Activated naive CD8-positive, alpha-beta T cell treated with anti-CD3 and anti-CD28 coated beads, Interleukin-2, amount 50 U/mL, for 24 hours (primary cell): ENCODE measurements at regions not wholly inside any gene's neighbourhood (a gene's known extent, or its start where the extent isn't known, plus 50 kb on each side); places are given as distances from the start of the nearest gene placed in this dataset.
"Not testable (repeated sequence)": the region's sequence is repeated elsewhere in the genome, so short reads cannot be mapped to it uniquely, and the experiment has no call there.

Experiments
- ATAC-seq: fragments of 150-1000 bp; cut with Tn5 transposase; one replicate; pipeline ENCODE4 v1.10.0; 2021
- DNase-seq: peaks from one replicate; pipeline ENCODE4 v3.0.0; 2021
- H3K27ac Mint-ChIP-seq: one replicate; pipeline ENCODE4 v1.8.0; 2021; ENCODE audit warnings: mild to moderate bottlenecking, mixed read lengths
- H3K27me3 Mint-ChIP-seq: one replicate; pipeline ENCODE4 v1.8.0; 2021; ENCODE audit warnings: mixed read lengths
- H3K36me3 Mint-ChIP-seq: one replicate; pipeline ENCODE4 v1.8.0; 2021; ENCODE audit warnings: low read depth, mixed read lengths
- H3K4me1 Mint-ChIP-seq: one replicate; pipeline ENCODE4 v1.8.0; 2021; ENCODE audit warnings: mixed read lengths
- H3K4me3 Mint-ChIP-seq: one replicate; pipeline ENCODE4 v1.8.0; 2021; ENCODE audit warnings: mild to moderate bottlenecking, moderate library complexity, mixed read lengths
- H3K9me3 Mint-ChIP-seq: one replicate; pipeline ENCODE4 v1.8.0; 2021; ENCODE audit warnings: mixed read lengths

GRCh38 chr13:18697221-18697620 is 484.4 kb downstream of the TUBA3C start:
- not testable (repeated sequence) for DNase-seq, H3K9me3 Mint-ChIP-seq, H3K27me3 Mint-ChIP-seq, H3K4me1 Mint-ChIP-seq, H3K4me3 Mint-ChIP-seq, ATAC-seq, H3K36me3 Mint-ChIP-seq, H3K27ac Mint-ChIP-seq

DNA sequence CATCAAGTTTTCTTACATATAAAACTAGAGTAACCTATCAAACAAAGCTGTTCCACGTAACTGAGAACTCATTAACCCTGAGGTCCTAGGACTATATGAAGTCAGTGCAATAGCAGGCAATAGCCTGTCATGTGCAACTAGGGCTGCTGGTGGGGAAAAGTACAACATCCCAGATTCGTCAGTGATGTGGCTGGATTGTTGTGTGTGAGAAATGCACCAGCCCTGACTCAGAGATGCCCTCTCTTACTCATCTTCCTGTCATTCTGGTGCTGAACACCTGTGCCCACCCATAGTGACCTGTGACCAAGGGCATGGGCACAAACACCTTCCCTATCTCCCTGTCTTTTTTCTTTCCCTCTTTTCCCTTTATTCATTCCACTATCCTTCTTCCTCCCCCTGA is 504.2 kb downstream of the TUBA3C start:
- not testable (repeated sequence) for H3K4me1 Mint-ChIP-seq, ATAC-seq, H3K4me3 Mint-ChIP-seq, H3K27me3 Mint-ChIP-seq, H3K27ac Mint-ChIP-seq, DNase-seq, H3K36me3 Mint-ChIP-seq, H3K9me3 Mint-ChIP-seq

- not testable (repeated sequence) for H3K27ac Mint-ChIP-seq, H3K9me3 Mint-ChIP-seq, H3K4me3 Mint-ChIP-seq, H3K36me3 Mint-ChIP-seq, ATAC-seq, H3K27me3 Mint-ChIP-seq, DNase-seq, H3K4me1 Mint-ChIP-seq
These were observed 506.4 kb downstream of the TUBA3C start for GRCh38 chr13:18675268-18675667.

DNA sequence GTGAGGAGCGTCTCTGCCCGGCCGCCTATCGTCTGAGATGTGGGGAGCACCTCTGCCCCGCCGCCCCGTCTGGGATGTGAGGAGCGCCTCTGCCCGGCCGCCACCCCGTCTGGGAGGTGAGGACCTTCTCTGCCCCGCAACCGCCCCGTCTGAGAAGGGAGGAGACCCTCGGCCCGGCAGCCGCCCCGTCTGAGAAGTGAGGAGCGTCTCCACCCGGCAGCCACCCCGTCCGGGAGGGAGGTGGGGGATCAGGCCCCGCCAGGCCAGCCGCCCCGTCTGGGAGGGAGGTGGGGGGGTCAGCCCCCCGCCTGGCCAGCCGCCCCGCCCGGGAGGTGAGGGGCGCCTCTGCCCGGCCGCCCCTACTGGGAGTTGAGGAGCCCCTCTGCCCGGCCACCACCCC is 507.8 kb downstream of the TUBA3C start:
- H3K27me3 Mint-ChIP-seq, ATAC-seq, H3K4me1 Mint-ChIP-seq, H3K4me3 Mint-ChIP-seq, H3K36me3 Mint-ChIP-seq, H3K27ac Mint-ChIP-seq, H3K9me3 Mint-ChIP-seq, DNase-seq: not testable (repeated sequence)

DNA sequence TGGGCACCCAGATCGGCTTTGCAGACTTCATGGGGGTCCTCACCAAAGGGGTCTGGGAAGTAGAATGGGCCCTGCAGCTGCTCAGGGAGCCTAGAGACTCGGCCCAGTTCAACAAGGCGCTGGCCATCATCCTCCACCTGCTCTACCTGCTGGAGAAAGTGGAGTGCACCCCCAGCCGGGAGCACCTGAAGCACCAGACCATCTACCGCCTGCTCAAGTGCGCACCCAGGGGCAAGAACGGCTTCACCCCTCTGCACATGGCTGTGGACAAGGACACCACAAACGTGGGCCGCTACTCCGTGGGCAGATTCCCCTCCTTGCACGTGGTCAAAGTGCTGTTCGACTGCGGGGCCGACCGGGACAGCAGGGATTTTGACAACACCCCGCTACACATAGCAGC is 515.0 kb downstream of the TUBA3C start:
- not testable (repeated sequence) for H3K9me3 Mint-ChIP-seq, H3K4me1 Mint-ChIP-seq, H3K27ac Mint-ChIP-seq, H3K27me3 Mint-ChIP-seq, H3K4me3 Mint-ChIP-seq, DNase-seq, ATAC-seq, H3K36me3 Mint-ChIP-seq

DNA sequence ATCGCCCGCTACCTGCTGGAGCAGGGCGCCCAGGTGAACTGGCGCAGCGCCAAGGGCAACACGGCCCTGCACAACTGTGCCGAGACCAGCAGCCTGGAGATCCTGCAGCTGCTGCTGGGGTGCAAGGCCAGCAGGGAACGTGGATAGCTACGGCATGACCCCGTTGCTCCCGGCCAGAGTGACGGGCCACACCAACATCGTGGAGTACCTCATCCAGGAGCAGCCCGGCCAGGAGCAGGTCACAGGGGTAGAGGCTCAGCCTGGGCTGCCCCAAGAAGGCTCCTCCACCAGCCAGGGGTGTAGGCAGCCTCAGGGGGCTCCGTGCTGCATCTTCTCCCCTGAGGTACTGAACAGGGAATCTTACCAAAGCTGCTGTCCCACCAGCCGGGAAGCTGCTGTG is 515.9 kb downstream of the TUBA3C start:
- not testable (repeated sequence) for H3K27ac Mint-ChIP-seq, DNase-seq, H3K4me3 Mint-ChIP-seq, H3K4me1 Mint-ChIP-seq, H3K9me3 Mint-ChIP-seq, H3K27me3 Mint-ChIP-seq, ATAC-seq, H3K36me3 Mint-ChIP-seq

GRCh38 chr13:18665124-18665523 is 516.5 kb downstream of the TUBA3C start:
- not testable (repeated sequence) for DNase-seq, H3K27me3 Mint-ChIP-seq, H3K4me3 Mint-ChIP-seq, H3K9me3 Mint-ChIP-seq, H3K36me3 Mint-ChIP-seq, H3K27ac Mint-ChIP-seq, H3K4me1 Mint-ChIP-seq, ATAC-seq

DNA sequence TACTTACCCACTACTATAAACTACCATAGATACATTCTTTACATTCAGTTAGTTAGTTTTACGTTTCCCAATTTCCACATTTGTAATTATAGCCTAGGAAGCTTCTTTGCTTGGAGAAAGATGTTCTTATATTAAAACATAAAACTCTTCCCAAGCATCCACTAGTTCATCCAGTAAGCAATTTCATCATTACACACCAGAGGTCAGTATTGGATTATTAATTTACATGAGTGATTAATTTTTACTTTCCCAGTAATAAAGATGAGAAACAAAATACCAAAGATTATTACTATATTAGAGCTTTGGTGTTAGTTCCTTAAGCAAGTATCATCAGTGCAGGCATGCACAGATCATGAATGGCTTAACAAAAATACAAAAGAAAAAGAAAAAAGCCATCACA is 518.4 kb downstream of the TUBA3C start:
- H3K27me3 Mint-ChIP-seq, ATAC-seq, H3K4me1 Mint-ChIP-seq, H3K27ac Mint-ChIP-seq, DNase-seq, H3K4me3 Mint-ChIP-seq, H3K9me3 Mint-ChIP-seq, H3K36me3 Mint-ChIP-seq: not testable (repeated sequence)

GRCh38 chr13:18643644-18644172 is 537.9 kb downstream of the TUBA3C start:
- H3K27ac Mint-ChIP-seq, H3K4me3 Mint-ChIP-seq, H3K4me1 Mint-ChIP-seq, H3K27me3 Mint-ChIP-seq, ATAC-seq, H3K9me3 Mint-ChIP-seq, H3K36me3 Mint-ChIP-seq: not testable (repeated sequence)
- peak; percentile 25 for DNase-seq

- not testable (repeated sequence) for H3K36me3 Mint-ChIP-seq, H3K27ac Mint-ChIP-seq, ATAC-seq, H3K27me3 Mint-ChIP-seq, H3K9me3 Mint-ChIP-seq, H3K4me1 Mint-ChIP-seq, H3K4me3 Mint-ChIP-seq, DNase-seq
These were observed 552.7 kb downstream of the TUBA3C start for GRCh38 chr13:18628928-18629327.

GRCh38 chr13:18628428-18628827 is 553.2 kb downstream of the TUBA3C start:
- H3K36me3 Mint-ChIP-seq = peaks cover 2% of the 10 kb centered on the region
- no peak overlapping the region for H3K4me3 Mint-ChIP-seq
- H3K4me1 Mint-ChIP-seq = no peaks in the 10 kb centered on the region
- DNase-seq (no peak), ATAC-seq (no peak)
- no peak overlapping the region for H3K27ac Mint-ChIP-seq
- peaks cover 5% of the 10 kb centered on the region for H3K9me3 Mint-ChIP-seq
- no peaks in the 10 kb centered on the region for H3K27me3 Mint-ChIP-seq

DNA sequence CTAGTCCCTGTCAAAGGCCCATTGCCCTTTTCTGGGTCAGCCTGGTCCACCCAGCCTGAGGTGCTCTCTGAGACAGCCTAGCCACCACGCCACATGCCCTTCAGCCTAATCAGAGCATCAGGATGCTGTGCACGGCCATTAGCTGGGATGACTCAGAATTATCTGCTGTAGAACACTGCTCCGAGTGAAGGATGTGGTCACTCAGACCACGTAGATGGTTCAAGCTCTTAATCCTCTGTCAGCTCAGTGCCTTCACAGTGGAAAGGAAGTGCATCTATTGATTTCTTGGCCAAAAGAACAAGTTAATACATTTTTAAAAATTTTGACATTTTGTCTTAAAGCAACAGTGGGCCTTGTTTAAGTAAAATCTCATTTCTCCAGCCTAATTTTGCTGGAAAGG is 557.6 kb downstream of the TUBA3C start:
- H3K9me3 Mint-ChIP-seq, H3K27me3 Mint-ChIP-seq, H3K36me3 Mint-ChIP-seq, H3K27ac Mint-ChIP-seq, ATAC-seq, H3K4me3 Mint-ChIP-seq, DNase-seq, H3K4me1 Mint-ChIP-seq: not testable (repeated sequence)

- not testable (repeated sequence) for H3K27ac Mint-ChIP-seq, ATAC-seq, DNase-seq, H3K36me3 Mint-ChIP-seq, H3K9me3 Mint-ChIP-seq, H3K4me1 Mint-ChIP-seq, H3K4me3 Mint-ChIP-seq, H3K27me3 Mint-ChIP-seq
These were observed 563.2 kb downstream of the TUBA3C start for GRCh38 chr13:18618442-18618841.

DNA sequence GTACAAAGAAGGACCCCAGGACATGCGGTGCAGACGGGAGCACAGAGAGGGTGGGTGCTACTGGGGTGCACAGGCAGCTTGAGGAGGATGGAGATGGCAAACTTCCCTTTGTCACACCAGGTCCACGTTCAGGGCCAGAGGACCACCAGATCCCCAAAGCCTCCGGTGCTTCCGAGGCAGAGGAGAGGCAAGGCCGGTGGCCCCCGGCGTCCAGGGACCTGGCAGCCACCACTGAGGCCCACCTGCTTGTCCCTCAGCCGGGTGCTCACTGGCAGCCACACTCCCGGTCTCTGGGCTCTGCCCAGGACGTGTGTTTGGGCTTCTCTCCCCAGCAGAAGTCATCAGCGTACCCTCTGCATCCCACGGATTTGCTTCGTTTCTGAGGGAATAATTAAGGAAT is 571.1 kb downstream of the TUBA3C start:
- not testable (repeated sequence) for DNase-seq, H3K4me1 Mint-ChIP-seq, H3K4me3 Mint-ChIP-seq, H3K27ac Mint-ChIP-seq, H3K36me3 Mint-ChIP-seq, ATAC-seq, H3K9me3 Mint-ChIP-seq, H3K27me3 Mint-ChIP-seq

GRCh38 chr13:18609371-18609770 is 572.3 kb downstream of the TUBA3C start:
- not testable (repeated sequence) for H3K27ac Mint-ChIP-seq, H3K36me3 Mint-ChIP-seq, DNase-seq, H3K4me1 Mint-ChIP-seq, H3K4me3 Mint-ChIP-seq, H3K27me3 Mint-ChIP-seq, ATAC-seq, H3K9me3 Mint-ChIP-seq

GRCh38 chr13:18608851-18609250 is 572.8 kb downstream of the TUBA3C start:
- not testable (repeated sequence) for H3K4me1 Mint-ChIP-seq, DNase-seq, ATAC-seq, H3K36me3 Mint-ChIP-seq, H3K9me3 Mint-ChIP-seq, H3K4me3 Mint-ChIP-seq, H3K27me3 Mint-ChIP-seq, H3K27ac Mint-ChIP-seq
